ENCODE measurements at regions not wholly inside any gene's neighbourhood (a gene's known extent, or its start where the extent isn't known, plus 50 kb on each side); places are given as distances from the start of the nearest gene placed in this dataset.

- TF ChIP-seq EZH2phosphoT487 (IDR thresholded peaks at IDR 0.05; ENCODE audit: insufficient read depth, low read depth) (no peak), EZH2 (IDR thresholded peaks at IDR 0.05; ENCODE audit: insufficient read depth, poor library complexity, severe bottlenecking) (no peak)
These were observed 2020.8 kb upstream of the ADGRL3 start for GRCh38 chr4:59179372-59179771.

Measured in GM23248 (cell line).